Osteocyte (in vitro differentiated cells): ENCODE measurements at regions not wholly inside any gene's neighbourhood (a gene's known extent, or its start where the extent isn't known, plus 50 kb on each side); places are given as distances from the start of the nearest gene placed in this dataset.
A peak's percentile ranks its signal among the peaks of the same experiment; 100 is the strongest.

Source experiments
- DNase-seq: peaks from one replicate; pipeline ENCODE4 v3.0.0; 2021; ENCODE audit warnings: mixed read lengths; ENCODE audit not compliant: unreplicated experiment; ENCODE audit errors: extremely low spot score
- H3K27ac Mint-ChIP-seq: one replicate; pipeline ENCODE4 v1.8.0; 2021; ENCODE audit warnings: mild to moderate bottlenecking, mixed read lengths; ENCODE audit not compliant: unreplicated experiment
- H3K27me3 Mint-ChIP-seq: one replicate; pipeline ENCODE4 v1.8.0; 2021; ENCODE audit warnings: mixed read lengths; ENCODE audit not compliant: unreplicated experiment
- H3K36me3 Mint-ChIP-seq: one replicate; pipeline ENCODE4 v1.8.0; 2021; ENCODE audit warnings: mixed read lengths; ENCODE audit not compliant: unreplicated experiment
- H3K4me1 Mint-ChIP-seq: one replicate; pipeline ENCODE4 v1.8.0; 2021; ENCODE audit warnings: mixed read lengths; ENCODE audit not compliant: unreplicated experiment
- H3K4me3 Mint-ChIP-seq: one replicate; pipeline ENCODE4 v1.8.0; 2021; ENCODE audit warnings: mild to moderate bottlenecking, moderate library complexity, mixed read lengths; ENCODE audit not compliant: unreplicated experiment
- H3K9me3 Mint-ChIP-seq: one replicate; pipeline ENCODE4 v1.8.0; 2021; ENCODE audit warnings: mixed read lengths; ENCODE audit not compliant: unreplicated experiment
- TF ChIP-seq, protein P1 (sequence below): fragments of 200-600 bp; sonication (generic); IDR thresholded peaks from 2 replicates; pipeline ENCODE4 v1.5.0; 2021; ENCODE audit warnings: antibody characterized with exemption, mild to moderate bottlenecking, moderate library complexity

DNA sequence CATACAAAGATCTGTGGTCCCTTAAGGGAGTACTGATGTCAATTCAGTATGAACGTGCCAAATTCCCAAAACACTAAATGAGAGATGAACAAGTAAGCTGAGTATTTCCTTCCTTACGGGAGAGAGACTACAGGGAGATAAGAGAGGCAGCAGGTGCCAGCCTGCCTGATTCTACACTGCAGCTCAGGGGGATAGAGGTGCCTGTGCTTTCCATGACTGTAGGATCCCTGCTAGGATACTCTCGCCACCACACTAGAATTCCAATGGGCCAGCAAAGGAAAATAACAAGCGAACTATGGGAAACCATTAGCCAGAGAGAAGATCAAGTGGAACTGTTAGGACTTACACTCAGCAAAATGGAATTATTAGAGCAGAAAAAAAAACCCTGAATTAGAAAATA lies 198.5 kb upstream of the BTBD3 start:
- no peaks in the 10 kb centered on the region for H3K27me3 Mint-ChIP-seq
- DNase-seq: no peak

DNA sequence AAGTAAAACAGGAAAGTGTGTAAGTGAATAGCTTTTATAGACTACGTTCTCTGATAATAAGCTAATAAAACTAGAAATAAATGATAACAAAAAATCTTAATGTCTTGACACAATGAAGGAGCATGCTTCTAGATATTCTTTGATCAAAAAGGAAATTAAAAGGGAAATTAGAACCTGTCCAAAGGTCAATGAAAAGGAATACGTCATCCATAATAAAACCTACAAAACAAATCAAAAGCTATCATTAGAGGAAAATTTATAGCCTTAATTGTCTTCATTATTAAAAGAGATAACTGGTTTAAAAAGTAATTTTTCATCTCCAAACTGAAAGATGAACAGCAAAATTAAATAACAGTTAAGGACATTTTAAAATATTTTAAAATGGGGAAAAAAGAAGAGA lies 196.3 kb upstream of the BTBD3 start:
- H3K27me3 Mint-ChIP-seq: no peaks in the 10 kb centered on the region
- no peak overlapping the region for H3K4me3 Mint-ChIP-seq
- H3K9me3 Mint-ChIP-seq: no peaks in the 10 kb centered on the region
- H3K36me3 Mint-ChIP-seq: no peaks in the 10 kb centered on the region
- H3K4me1 Mint-ChIP-seq: peaks cover 12% of the 10 kb centered on the region
- TF ChIP-seq, protein P1, sequence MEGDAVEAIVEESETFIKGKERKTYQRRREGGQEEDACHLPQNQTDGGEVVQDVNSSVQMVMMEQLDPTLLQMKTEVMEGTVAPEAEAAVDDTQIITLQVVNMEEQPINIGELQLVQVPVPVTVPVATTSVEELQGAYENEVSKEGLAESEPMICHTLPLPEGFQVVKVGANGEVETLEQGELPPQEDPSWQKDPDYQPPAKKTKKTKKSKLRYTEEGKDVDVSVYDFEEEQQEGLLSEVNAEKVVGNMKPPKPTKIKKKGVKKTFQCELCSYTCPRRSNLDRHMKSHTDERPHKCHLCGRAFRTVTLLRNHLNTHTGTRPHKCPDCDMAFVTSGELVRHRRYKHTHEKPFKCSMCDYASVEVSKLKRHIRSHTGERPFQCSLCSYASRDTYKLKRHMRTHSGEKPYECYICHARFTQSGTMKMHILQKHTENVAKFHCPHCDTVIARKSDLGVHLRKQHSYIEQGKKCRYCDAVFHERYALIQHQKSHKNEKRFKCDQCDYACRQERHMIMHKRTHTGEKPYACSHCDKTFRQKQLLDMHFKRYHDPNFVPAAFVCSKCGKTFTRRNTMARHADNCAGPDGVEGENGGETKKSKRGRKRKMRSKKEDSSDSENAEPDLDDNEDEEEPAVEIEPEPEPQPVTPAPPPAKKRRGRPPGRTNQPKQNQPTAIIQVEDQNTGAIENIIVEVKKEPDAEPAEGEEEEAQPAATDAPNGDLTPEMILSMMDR: no peak
- no peak overlapping the region for H3K27ac Mint-ChIP-seq
- no peak for DNase-seq

More for the DNA sequence above, 198.5 kb upstream of the BTBD3 start:
- TF ChIP-seq, protein P1: no peak
- Mint-ChIP-seq H3K4me3 (no peak overlapping the region), H3K9me3 (no peaks in the 10 kb centered on the region), H3K4me1 (peaks cover 24% of the 10 kb centered on the region), H3K27ac (no peak overlapping the region), H3K36me3 (no peaks in the 10 kb centered on the region)

DNA sequence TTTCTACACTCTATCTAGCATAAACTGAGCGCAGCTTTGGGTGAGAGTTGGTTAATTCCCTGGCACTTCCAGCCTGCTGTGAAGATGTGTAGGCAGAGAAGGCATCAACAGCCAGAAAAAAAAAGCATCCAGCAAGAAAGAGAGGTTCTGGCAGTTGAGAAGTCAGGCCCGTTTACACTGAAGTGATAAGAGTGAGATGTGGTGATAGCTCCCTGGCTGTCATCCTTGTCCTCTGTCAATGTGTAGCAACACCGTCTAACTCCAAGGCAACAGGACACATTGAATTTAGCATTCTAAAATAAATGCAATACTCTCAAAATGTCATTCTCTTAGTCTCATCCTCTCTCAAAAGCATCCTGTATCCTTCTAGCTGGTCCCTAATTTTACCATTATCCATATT lies 193.6 kb upstream of the BTBD3 start:
- Mint-ChIP-seq H3K27me3 (no peaks in the 10 kb centered on the region), H3K4me3 (no peak overlapping the region), H3K36me3 (no peaks in the 10 kb centered on the region), H3K9me3 (no peaks in the 10 kb centered on the region), H3K4me1 (peaks cover 11% of the 10 kb centered on the region), H3K27ac (no peak overlapping the region)
- TF ChIP-seq, protein P1: no peak
- DNase-seq: no peak

DNA sequence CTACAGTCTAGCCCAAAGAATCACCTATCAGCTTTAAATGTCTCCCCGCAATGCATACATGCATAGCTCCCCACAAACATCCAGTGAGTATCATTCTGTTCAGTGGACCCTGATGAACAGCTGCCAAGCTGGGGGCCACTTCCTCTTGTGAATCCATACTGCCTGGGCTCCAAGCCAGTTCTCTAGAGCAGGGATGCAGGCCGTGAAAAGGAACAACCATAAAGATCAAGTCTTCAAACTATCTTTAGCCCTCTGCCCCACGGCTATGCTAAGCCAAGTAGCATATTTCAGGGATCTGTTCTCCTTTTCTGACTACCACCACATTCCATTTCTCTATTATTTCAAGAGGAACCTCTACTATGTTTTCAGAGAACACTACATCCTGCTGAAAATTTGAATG lies 191.7 kb upstream of the BTBD3 start:
- Mint-ChIP-seq H3K4me3 (no peak overlapping the region), H3K27me3 (no peaks in the 10 kb centered on the region), H3K4me1 (peaks cover 11% of the 10 kb centered on the region), H3K9me3 (peaks cover 9% of the 10 kb centered on the region), H3K36me3 (no peaks in the 10 kb centered on the region), H3K27ac (peak overlapping the region; percentile 15)
- DNase-seq: no peak
- TF ChIP-seq, protein P1: no peak

DNA sequence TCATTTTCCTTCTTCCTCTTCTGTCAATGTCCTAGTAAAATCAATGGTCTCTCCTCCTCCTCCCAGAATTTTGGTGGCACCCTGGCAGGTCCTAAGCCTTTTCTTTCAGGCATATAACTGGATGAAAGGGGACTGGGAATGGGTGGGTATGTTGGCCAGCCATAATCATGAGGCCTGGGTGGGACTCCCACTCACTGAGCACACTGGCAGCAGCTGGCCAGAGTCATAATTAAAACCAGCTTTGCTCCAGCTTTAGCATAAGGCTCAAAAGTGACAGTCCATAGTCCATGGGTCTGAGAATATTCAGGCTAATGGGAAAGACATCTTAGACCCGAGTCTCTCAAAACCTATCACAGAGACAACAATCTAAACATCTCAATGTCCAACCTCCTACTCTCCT lies 190.0 kb upstream of the BTBD3 start:
- Mint-ChIP-seq H3K9me3 (peaks cover 9% of the 10 kb centered on the region), H3K27ac (no peak overlapping the region), H3K27me3 (no peaks in the 10 kb centered on the region), H3K4me3 (no peak overlapping the region), H3K36me3 (no peaks in the 10 kb centered on the region), H3K4me1 (peaks cover 11% of the 10 kb centered on the region)
- TF ChIP-seq, protein P1: no peak
- DNase-seq: no peak
